ENCODE measurements at regions not wholly inside any gene's neighbourhood (a gene's known extent, or its start where the extent isn't known, plus 50 kb on each side); places are given as distances from the start of the nearest gene placed in this dataset.

DNA sequence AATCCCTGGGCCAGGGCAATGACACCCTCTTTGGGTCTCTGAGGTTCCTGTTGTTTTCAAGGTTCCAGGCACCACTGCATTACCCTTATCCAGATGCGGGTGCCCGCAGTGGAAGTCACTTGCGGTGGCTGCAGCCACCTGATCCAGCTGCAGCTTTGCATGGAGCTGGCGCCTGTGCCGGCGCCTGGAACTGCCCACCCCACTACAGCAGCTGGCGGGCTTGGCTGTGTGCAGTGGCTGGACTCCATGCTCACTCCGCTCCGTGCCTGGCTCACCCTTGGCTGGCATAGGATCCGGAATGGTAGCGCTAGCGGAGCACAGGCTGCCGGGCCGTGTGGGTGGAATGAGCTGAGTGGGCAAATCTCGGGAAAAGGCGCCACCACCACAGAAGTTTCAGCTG is 832.6 kb upstream of the CADM2 start:
- Histone ChIP-seq H3K4me3 (ENCODE audit: low read length) (no peak overlapping the region), H3K9ac (ENCODE audit: extremely low read depth, low read length, poor library complexity, severe bottlenecking) (no peak overlapping the region), H3K36me3 (ENCODE audit: control insufficient read depth, insufficient read depth, low read length) (no peaks in the 10 kb centered on the region), H3K27me3 (ENCODE audit: control insufficient read depth, insufficient read depth, low read length, poor library complexity, severe bottlenecking) (no peaks in the 10 kb centered on the region), H3K4me1 (ENCODE audit: control insufficient read depth, insufficient read depth, low read length) (no peaks in the 10 kb centered on the region), H3K9me3 (ENCODE audit: control insufficient read depth, low read length) (no peaks in the 10 kb centered on the region), H3K27ac (ENCODE audit: low read depth, low read length) (no peak overlapping the region)
- H3K36me3 Mint-ChIP-seq (ENCODE audit: low read depth), result no peaks in the 10 kb centered on the region
- H3K27ac Mint-ChIP-seq, result no peak overlapping the region
- no peaks in the 10 kb centered on the region for H3K27me3 Mint-ChIP-seq (ENCODE audit: insufficient read depth)
- 96 to 100% methylated on average over 6 to 16 of the region's 16 CpGs for WGBS, 2 experiments (ENCODE audit: insufficient coverage in 1 of 2, insufficient read length in 1 of 2)
- no peak for DNase-seq
- TF ChIP-seq, protein P1, sequence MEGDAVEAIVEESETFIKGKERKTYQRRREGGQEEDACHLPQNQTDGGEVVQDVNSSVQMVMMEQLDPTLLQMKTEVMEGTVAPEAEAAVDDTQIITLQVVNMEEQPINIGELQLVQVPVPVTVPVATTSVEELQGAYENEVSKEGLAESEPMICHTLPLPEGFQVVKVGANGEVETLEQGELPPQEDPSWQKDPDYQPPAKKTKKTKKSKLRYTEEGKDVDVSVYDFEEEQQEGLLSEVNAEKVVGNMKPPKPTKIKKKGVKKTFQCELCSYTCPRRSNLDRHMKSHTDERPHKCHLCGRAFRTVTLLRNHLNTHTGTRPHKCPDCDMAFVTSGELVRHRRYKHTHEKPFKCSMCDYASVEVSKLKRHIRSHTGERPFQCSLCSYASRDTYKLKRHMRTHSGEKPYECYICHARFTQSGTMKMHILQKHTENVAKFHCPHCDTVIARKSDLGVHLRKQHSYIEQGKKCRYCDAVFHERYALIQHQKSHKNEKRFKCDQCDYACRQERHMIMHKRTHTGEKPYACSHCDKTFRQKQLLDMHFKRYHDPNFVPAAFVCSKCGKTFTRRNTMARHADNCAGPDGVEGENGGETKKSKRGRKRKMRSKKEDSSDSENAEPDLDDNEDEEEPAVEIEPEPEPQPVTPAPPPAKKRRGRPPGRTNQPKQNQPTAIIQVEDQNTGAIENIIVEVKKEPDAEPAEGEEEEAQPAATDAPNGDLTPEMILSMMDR (conservative IDR thresholded peaks at IDR 0.05), result no peak
- H3K4me1 Mint-ChIP-seq, result no peaks in the 10 kb centered on the region
- no peak overlapping the region for H3K4me3 Mint-ChIP-seq
- H3K9me3 Mint-ChIP-seq, result peaks cover 3% of the 10 kb centered on the region

DNA sequence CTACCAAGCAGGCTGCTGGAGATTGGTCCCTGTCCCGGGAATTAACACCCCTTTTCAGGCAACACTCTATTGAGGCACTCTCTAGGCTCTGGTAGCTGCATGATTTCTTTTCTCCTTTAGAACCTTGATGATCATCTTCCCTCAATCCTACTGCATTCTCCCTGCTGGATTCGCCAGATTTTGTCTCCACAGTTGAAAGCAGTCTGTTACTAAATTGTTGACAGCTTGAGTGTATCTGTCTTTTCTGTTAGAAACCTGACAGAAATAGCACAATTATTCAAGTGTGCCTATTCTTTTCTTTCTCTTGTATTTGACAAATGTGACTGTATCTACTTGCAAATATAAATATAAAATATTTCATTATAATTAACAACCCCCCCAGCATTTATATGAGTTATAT is 830.8 kb upstream of the CADM2 start:
- no peak overlapping the region for H3K27ac ChIP-seq (ENCODE audit: low read depth, low read length)
- no peaks in the 10 kb centered on the region for H3K27me3 ChIP-seq (ENCODE audit: control insufficient read depth, insufficient read depth, low read length, poor library complexity, severe bottlenecking)
- H3K27ac Mint-ChIP-seq, result no peak overlapping the region

DNA sequence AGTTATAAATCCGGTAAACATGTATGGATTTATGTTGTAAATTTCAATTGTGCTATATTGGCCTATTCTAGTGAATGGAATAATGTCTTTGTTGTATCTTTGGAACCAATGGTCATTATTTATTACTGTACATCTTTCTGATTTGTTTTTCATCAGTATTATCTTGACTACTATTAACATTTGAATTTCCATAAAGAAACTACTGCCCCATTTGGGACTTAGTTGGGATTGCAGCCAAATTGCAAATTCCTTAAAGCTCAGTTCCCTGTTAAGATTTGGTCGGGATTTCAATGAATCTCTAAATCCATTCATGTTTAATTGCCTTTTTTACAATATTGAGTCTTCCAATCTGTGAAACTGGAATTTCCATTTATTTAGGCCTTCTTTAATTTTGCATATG is 822.4 kb upstream of the CADM2 start:
- no peaks in the 10 kb centered on the region for H3K27me3 Mint-ChIP-seq (ENCODE audit: insufficient read depth)
- H3K36me3 Mint-ChIP-seq (ENCODE audit: low read depth), result no peaks in the 10 kb centered on the region

More for the DNA sequence above, 830.8 kb upstream of the CADM2 start:
- Mint-ChIP-seq H3K36me3 (ENCODE audit: low read depth) (no peaks in the 10 kb centered on the region), H3K9me3 (peaks cover 3% of the 10 kb centered on the region), H3K27me3 (ENCODE audit: insufficient read depth) (no peaks in the 10 kb centered on the region), H3K4me3 (no peak overlapping the region), H3K4me1 (no peaks in the 10 kb centered on the region)
- Histone ChIP-seq H3K9me3 (ENCODE audit: control insufficient read depth, low read length) (no peaks in the 10 kb centered on the region), H3K4me3 (ENCODE audit: low read length) (no peak overlapping the region), H3K9ac (ENCODE audit: extremely low read depth, low read length, poor library complexity, severe bottlenecking) (no peak overlapping the region), H3K36me3 (ENCODE audit: control insufficient read depth, insufficient read depth, low read length) (no peaks in the 10 kb centered on the region), H3K4me1 (ENCODE audit: control insufficient read depth, insufficient read depth, low read length) (no peaks in the 10 kb centered on the region)
- TF ChIP-seq, protein P1 (conservative IDR thresholded peaks at IDR 0.05), result no peak
- 73 to 94% methylated on average over 1 to 2 of the region's 2 CpGs for WGBS, 2 experiments (ENCODE audit: insufficient coverage in 1 of 2, insufficient read length in 1 of 2)
- no peak for DNase-seq

More for the DNA sequence above, 822.4 kb upstream of the CADM2 start:
- 72 to 100% methylated on average over 1 to 2 of the region's 2 CpGs for WGBS, 2 experiments (ENCODE audit: insufficient coverage in 1 of 2, insufficient read length in 1 of 2)
- Mint-ChIP-seq H3K4me1 (no peaks in the 10 kb centered on the region), H3K4me3 (no peak overlapping the region), H3K27ac (no peak overlapping the region), H3K9me3 (no peaks in the 10 kb centered on the region)
- no peaks in the 10 kb centered on the region for H3K4me1 ChIP-seq (ENCODE audit: control insufficient read depth, insufficient read depth, low read length)
- TF ChIP-seq, protein P1 (conservative IDR thresholded peaks at IDR 0.05), result peak; percentile 66
- H3K27me3 ChIP-seq (ENCODE audit: control insufficient read depth, insufficient read depth, low read length, poor library complexity, severe bottlenecking), result no peaks in the 10 kb centered on the region
- H3K27ac ChIP-seq (ENCODE audit: low read depth, low read length), result no peak overlapping the region
- no peaks in the 10 kb centered on the region for H3K9me3 ChIP-seq (ENCODE audit: control insufficient read depth, low read length)
- H3K9ac ChIP-seq (ENCODE audit: extremely low read depth, low read length, poor library complexity, severe bottlenecking), result no peak overlapping the region
- H3K4me3 ChIP-seq (ENCODE audit: low read length), result no peak overlapping the region
- no peaks in the 10 kb centered on the region for H3K36me3 ChIP-seq (ENCODE audit: control insufficient read depth, insufficient read depth, low read length)
- DNase-seq, result no peak
